ENCODE measurements at regions not wholly inside any gene's neighbourhood (a gene's known extent, or its start where the extent isn't known, plus 50 kb on each side); places are given as distances from the start of the nearest gene placed in this dataset.
"Not testable (repeated sequence)": the region's sequence is repeated elsewhere in the genome, so short reads cannot be mapped to it uniquely, and the experiment has no call there.

- no peak for DNase-seq
Observed at GRCh38 chr11:69869311-69869939, 50.2 kb upstream of the FGF3 start.

GRCh38 chr11:69870766-69871165 is 51.5 kb upstream of the FGF3 start:
- DNase-seq: no peak

- no peak for DNase-seq
Observed at GRCh38 chr11:69873166-69874077, 54.2 kb upstream of the FGF3 start.

- no peak for DNase-seq
Observed at GRCh38 chr11:69874178-69874983, 55.2 kb upstream of the FGF3 start.

- no peak for DNase-seq
Observed at GRCh38 chr11:69874984-69875624, 55.9 kb upstream of the FGF3 start.

GRCh38 chr11:69876013-69876412 is 56.8 kb upstream of the FGF3 start:
- no peak for DNase-seq

- no peak for DNase-seq
Observed at GRCh38 chr11:69877235-69877634, 58.0 kb upstream of the FGF3 start.

- DNase-seq: not testable (repeated sequence)
Observed at GRCh38 chr11:69877704-69878103, 58.5 kb upstream of the FGF3 start.

- DNase-seq: no peak
Observed at GRCh38 chr11:69878144-69878883, 59.1 kb upstream of the FGF3 start.

- no peak for DNase-seq
Observed at GRCh38 chr11:69878927-69879728, 59.9 kb upstream of the FGF3 start.

- no peak for DNase-seq
Observed at GRCh38 chr11:69879729-69880005, 60.5 kb upstream of the FGF3 start.

- no peak for DNase-seq
Observed at GRCh38 chr11:69880041-69880825, 61.0 kb upstream of the FGF3 start.

GRCh38 chr11:69880826-69881445 is 61.7 kb upstream of the FGF3 start:
- DNase-seq: no peak

GRCh38 chr11:69881467-69882269 is 62.5 kb upstream of the FGF3 start:
- DNase-seq: no peak

GRCh38 chr11:69882270-69882608 is 63.0 kb upstream of the FGF3 start:
- no peak for DNase-seq

GRCh38 chr11:69883292-69884255 is 64.4 kb upstream of the FGF3 start:
- DNase-seq: no peak

- DNase-seq: no peak
Observed at GRCh38 chr11:69884286-69884685, 65.1 kb upstream of the FGF3 start.

- no peak for DNase-seq
Observed at GRCh38 chr11:69884751-69885150, 65.5 kb upstream of the FGF3 start.

Data from fibroblast of skin of scalp (primary cell).